ENCODE measurements at regions not wholly inside any gene's neighbourhood (a gene's known extent, or its start where the extent isn't known, plus 50 kb on each side); places are given as distances from the start of the nearest gene placed in this dataset.
"Not testable (repeated sequence)": the region's sequence is repeated elsewhere in the genome, so short reads cannot be mapped to it uniquely, and the experiment has no call there.

- no peak for DNase-seq (ENCODE audit: low read depth in 1 of 2, low spot score in 1 of 2)
- in situ Hi-C loops (cut with HindIII; ENCODE audit: low pct_unique_long_range_greater_than_20kb, low sequenced_read_pairs): no loop called here
- no peak for TF ChIP-seq JUND (IDR thresholded peaks at IDR 0.05; ENCODE audit: low read depth)
These were observed 110.3 kb upstream of the ALDH1A3 start for GRCh38 chr15:100769043-100769974.

DNA sequence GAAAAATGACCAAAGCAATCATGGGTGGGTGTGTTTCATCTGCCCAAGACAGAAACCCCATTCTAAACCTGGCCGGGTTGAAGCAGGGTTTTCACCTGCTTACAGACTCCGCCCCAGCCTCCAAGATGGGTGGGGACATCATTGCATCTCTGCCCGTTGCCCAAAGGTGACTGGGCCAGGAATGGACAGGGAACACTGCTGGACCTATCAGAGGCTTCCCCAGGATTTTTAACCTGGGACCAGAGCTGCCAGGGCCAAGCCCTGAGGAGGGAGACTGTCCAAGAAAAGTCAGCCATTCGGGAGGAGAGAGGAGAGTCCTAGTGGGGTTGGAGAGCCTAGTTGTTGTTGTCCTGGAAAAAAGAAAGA is 109.7 kb upstream of the ALDH1A3 start:
- no peak for DNase-seq (ENCODE audit: low read depth in 1 of 2, low spot score in 1 of 2)
- in situ Hi-C loops (cut with HindIII; ENCODE audit: low pct_unique_long_range_greater_than_20kb, low sequenced_read_pairs): no loop called here
- TF ChIP-seq JUND (IDR thresholded peaks at IDR 0.05; ENCODE audit: low read depth): no peak

- in situ Hi-C loops (cut with HindIII; ENCODE audit: low pct_unique_long_range_greater_than_20kb, low sequenced_read_pairs): no loop called here
- no peak for TF ChIP-seq JUND (IDR thresholded peaks at IDR 0.05; ENCODE audit: low read depth)
- no peak for DNase-seq (ENCODE audit: low read depth in 1 of 2, low spot score in 1 of 2)
These were observed 108.7 kb upstream of the ALDH1A3 start for GRCh38 chr15:100770661-100771584.

DNA sequence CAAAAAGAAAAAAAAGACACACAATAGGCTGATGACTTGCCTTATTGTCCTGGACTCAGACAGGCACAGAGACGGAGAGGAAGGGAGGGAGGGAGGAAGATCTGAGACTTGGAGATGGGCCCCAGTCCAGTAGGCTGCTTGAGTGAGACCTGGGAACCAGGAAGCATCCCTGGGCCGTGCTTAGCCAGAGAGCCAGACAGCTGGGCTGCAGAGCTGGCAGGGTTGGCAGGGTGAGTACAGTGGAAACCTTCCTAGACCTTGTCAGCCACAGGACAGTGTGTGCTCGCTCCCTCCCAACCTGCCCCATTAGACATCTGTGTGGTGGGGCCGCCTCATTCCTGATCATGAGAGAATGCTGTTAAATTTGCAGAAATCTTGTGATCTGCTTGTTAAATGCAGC is 107.9 kb upstream of the ALDH1A3 start:
- in situ Hi-C loops (cut with HindIII; ENCODE audit: low pct_unique_long_range_greater_than_20kb, low sequenced_read_pairs): no loop called here
- peak in 1 of 2 experiments; percentile 30 for DNase-seq (ENCODE audit: low read depth in 1 of 2, low spot score in 1 of 2)
- no peak for TF ChIP-seq JUND (IDR thresholded peaks at IDR 0.05; ENCODE audit: low read depth)

- no peak for TF ChIP-seq JUND (IDR thresholded peaks at IDR 0.05; ENCODE audit: low read depth)
- in situ Hi-C loops (cut with HindIII; ENCODE audit: low pct_unique_long_range_greater_than_20kb, low sequenced_read_pairs): no loop called here
- DNase-seq (ENCODE audit: low read depth in 1 of 2, low spot score in 1 of 2): no peak
These were observed 107.2 kb upstream of the ALDH1A3 start for GRCh38 chr15:100772478-100772877.

DNA sequence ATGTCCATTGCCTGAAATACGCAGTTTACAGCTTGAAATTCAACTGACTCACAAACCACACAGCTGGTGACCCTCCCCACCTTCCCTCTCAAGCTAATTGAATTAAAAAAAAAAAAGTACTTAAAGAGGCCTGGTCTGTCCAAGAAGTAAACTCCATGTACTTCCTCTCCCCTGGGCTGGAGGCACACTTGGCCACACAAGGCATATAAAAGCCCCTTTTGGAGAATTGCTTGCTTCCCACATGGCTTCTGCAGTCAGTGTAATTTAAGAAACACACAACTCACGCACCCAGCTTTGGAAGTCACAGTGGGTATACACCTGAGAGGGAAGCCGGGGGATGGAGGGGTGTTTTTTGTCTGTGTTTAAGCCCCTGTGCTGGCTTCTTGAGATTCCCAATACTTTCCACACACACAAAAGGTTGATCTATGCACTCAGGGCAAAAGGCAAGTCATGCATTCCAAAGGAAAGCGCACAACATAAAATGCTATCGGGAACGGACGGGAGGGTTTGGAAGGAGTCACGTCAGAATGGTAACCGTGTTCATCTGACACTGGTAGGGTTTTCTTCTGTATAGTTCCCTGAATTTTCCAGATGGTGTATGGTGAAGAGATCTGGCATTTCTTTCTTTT is 106.6 kb upstream of the ALDH1A3 start:
- DNase-seq (ENCODE audit: low read depth in 1 of 2, low spot score in 1 of 2): no peak
- TF ChIP-seq JUND (IDR thresholded peaks at IDR 0.05; ENCODE audit: low read depth): no peak
- in situ Hi-C loops (cut with HindIII; ENCODE audit: low pct_unique_long_range_greater_than_20kb, low sequenced_read_pairs): no loop called here

- DNase-seq (ENCODE audit: low read depth in 1 of 2, low spot score in 1 of 2); in situ Hi-C loops (cut with HindIII; ENCODE audit: low pct_unique_long_range_greater_than_20kb, low sequenced_read_pairs): not testable (repeated sequence)
These were observed 105.6 kb upstream of the ALDH1A3 start for GRCh38 chr15:100774044-100774443.

DNA sequence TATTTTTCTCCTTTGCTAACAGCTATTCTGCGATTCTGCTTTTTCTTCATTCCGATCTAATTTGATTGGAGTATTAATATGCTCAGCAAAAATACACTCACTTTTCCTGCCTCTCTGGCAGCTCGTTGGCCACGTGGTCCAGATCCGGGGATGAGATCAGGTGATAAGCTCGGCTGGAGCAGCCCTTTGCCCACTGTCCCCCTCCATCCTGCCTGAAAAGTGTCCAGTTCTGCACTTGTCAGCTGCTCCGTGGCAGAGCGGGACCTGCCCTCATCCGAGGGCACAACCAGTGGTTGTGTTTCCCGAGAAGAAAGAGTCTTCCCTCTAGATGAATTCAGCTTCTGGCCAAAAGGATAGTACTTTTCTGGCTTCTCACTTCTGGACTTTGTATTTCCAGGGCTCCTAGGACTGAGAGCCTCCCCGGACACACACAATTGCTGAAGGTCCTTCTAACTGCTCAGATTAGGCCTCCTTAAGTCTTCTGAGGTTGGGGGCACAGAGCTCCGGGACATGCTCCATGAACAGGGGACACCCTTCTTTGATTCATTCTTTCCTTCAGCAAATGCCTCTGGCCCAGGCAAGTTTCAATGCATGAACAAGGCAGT is 103.9 kb upstream of the ALDH1A3 start:
- in situ Hi-C loops (cut with HindIII; ENCODE audit: low pct_unique_long_range_greater_than_20kb, low sequenced_read_pairs): no loop called here
- no peak for TF ChIP-seq JUND (IDR thresholded peaks at IDR 0.05; ENCODE audit: low read depth)

DNA sequence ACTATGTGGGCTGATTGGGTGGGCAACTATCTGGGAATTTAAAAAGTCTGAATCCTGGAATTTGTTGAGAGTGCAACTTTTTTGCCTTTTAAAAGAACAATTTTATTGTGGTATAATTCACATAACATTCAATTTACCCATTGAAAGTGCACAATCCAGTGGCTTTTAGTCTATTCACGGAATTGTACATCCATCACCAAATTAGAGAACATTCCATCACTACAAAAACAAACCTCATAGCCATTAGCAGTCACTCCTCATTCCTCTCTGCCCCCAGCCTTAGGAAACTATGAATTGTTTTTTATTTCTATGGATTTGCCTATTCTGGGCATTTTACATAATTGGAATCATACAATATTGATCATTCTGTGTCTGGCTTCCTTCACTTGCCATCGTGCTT is 101.8 kb upstream of the ALDH1A3 start:
- no peak for TF ChIP-seq JUND (IDR thresholded peaks at IDR 0.05; ENCODE audit: low read depth)
- in situ Hi-C loops (cut with HindIII; ENCODE audit: low pct_unique_long_range_greater_than_20kb, low sequenced_read_pairs): no loop called here
- DNase-seq (ENCODE audit: low read depth in 1 of 2, low spot score in 1 of 2): no peak

More for the DNA sequence above, 103.9 kb upstream of the ALDH1A3 start:
- no peak for DNase-seq (ENCODE audit: low read depth in 1 of 2, low spot score in 1 of 2)

DNA sequence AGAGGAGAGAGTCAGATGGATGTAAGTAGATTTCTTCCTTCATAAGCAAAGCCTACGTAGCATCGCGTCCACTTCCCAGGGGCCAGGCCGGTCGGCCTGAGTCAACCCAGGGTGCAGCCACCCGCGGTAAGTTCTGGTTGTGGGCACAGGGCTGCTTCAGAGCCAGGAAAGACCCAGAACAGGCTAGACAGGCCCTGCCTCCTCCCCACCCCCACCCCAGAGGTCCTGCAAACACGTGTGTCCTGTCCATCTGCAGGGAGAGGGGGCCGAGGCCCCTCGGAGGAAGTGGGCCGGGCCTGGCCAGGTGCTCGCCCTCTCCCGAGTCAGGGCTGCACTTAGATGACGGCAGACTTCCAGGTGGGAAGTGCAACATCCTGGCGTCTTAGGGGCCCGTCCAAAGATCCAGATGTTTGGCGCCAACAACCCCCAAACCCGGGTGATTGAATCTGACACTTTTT is 100.8 kb upstream of the ALDH1A3 start:
- no peak for DNase-seq (ENCODE audit: low read depth in 1 of 2, low spot score in 1 of 2)
- TF ChIP-seq JUND (IDR thresholded peaks at IDR 0.05; ENCODE audit: low read depth): no peak
- in situ Hi-C loops (cut with HindIII; ENCODE audit: low pct_unique_long_range_greater_than_20kb, low sequenced_read_pairs): no loop called here

GRCh38 chr15:100779331-100780207 is 100.1 kb upstream of the ALDH1A3 start:
- in situ Hi-C loops (cut with HindIII; ENCODE audit: low pct_unique_long_range_greater_than_20kb, low sequenced_read_pairs): no loop called here
- no peak for TF ChIP-seq JUND (IDR thresholded peaks at IDR 0.05; ENCODE audit: low read depth)
- DNase-seq (ENCODE audit: low read depth in 1 of 2, low spot score in 1 of 2): no peak

Measured in T47D (cell line).